ENCODE measurements at regions not wholly inside any gene's neighbourhood (a gene's known extent, or its start where the extent isn't known, plus 50 kb on each side); places are given as distances from the start of the nearest gene placed in this dataset.

GRCh38 chr10:56844978-56845529 lies 484.0 kb upstream of the ZWINT start:
- no peak for TF ChIP-seq CTCF (conservative IDR thresholded peaks at IDR 0.05; ENCODE audit: low read length)
- TF ChIP-seq EZH2phosphoT487 (IDR thresholded peaks at IDR 0.05; ENCODE audit: borderline replicate concordance) = no peak
